ENCODE measurements at regions not wholly inside any gene's neighbourhood (a gene's known extent, or its start where the extent isn't known, plus 50 kb on each side); places are given as distances from the start of the nearest gene placed in this dataset.

- no peaks in the 10 kb centered on the region for H3K36me3 ChIP-seq (replicated peaks; ENCODE audit: insufficient read depth, low read depth)
- H3K4me2 ChIP-seq, result no peak overlapping the region
- WGBS (ENCODE audit: low lambda C conversion rate, missing lambda C conversion rate), result 82% methylated on average over 6 of the region's 6 CpGs
- no peak overlapping the region for H3K4me3 ChIP-seq
- no peak for DNase-seq (ENCODE audit: low spot score)
- TF ChIP-seq EZH2phosphoT487 (IDR thresholded peaks at IDR 0.05; ENCODE audit: low read depth, severe bottlenecking, unreplicated experiment) (no peak), CTCF (IDR thresholded peaks at IDR 0.05; ENCODE audit: poor library complexity) (no peak), EZH2 (IDR thresholded peaks at IDR 0.05; ENCODE audit: borderline replicate concordance) (no peak)
- no peak overlapping the region for H2AFZ ChIP-seq
- no peaks in the 10 kb centered on the region for H3K27me3 ChIP-seq
- H3K79me2 ChIP-seq, result no peaks in the 10 kb centered on the region
- no peak overlapping the region for H3K27ac ChIP-seq
- H4K20me1 ChIP-seq (ENCODE audit: insufficient read depth, poor library complexity, severe bottlenecking), result no peaks in the 10 kb centered on the region
- H3K9me3 ChIP-seq (ENCODE audit: low read depth), result no peaks in the 10 kb centered on the region
- no peaks in the 10 kb centered on the region for H3K9me2 ChIP-seq (replicated peaks; ENCODE audit: insufficient read depth)
- peaks cover 13% of the 10 kb centered on the region for H3K4me1 ChIP-seq (ENCODE audit: insufficient read depth)
Measured at GRCh38 chr13:50588491-50589130, 254.9 kb downstream of the DLEU7 start.

GRCh38 chr13:50589139-50589538 lies 254.4 kb downstream of the DLEU7 start:
- no peaks in the 10 kb centered on the region for H3K79me2 ChIP-seq
- no peaks in the 10 kb centered on the region for H4K20me1 ChIP-seq (ENCODE audit: insufficient read depth, poor library complexity, severe bottlenecking)
- H3K27me3 ChIP-seq, result no peaks in the 10 kb centered on the region
- H3K4me2 ChIP-seq, result no peak overlapping the region
- no peaks in the 10 kb centered on the region for H3K9me3 ChIP-seq (ENCODE audit: low read depth)
- no peaks in the 10 kb centered on the region for H3K9me2 ChIP-seq (replicated peaks; ENCODE audit: insufficient read depth)
- TF ChIP-seq CTCF (IDR thresholded peaks at IDR 0.05; ENCODE audit: poor library complexity) (no peak), EZH2phosphoT487 (IDR thresholded peaks at IDR 0.05; ENCODE audit: low read depth, severe bottlenecking, unreplicated experiment) (no peak), EZH2 (IDR thresholded peaks at IDR 0.05; ENCODE audit: borderline replicate concordance) (no peak)
- H3K27ac ChIP-seq, result no peak overlapping the region
- DNase-seq (ENCODE audit: low spot score), result peak; percentile 11
- H3K4me1 ChIP-seq (ENCODE audit: insufficient read depth), result peaks cover 15% of the 10 kb centered on the region
- H3K4me3 ChIP-seq, result no peak overlapping the region
- no peaks in the 10 kb centered on the region for H3K36me3 ChIP-seq (replicated peaks; ENCODE audit: insufficient read depth, low read depth)
- H2AFZ ChIP-seq, result no peak overlapping the region

GRCh38 chr13:50589651-50590054 lies 253.8 kb downstream of the DLEU7 start:
- WGBS (ENCODE audit: low lambda C conversion rate, missing lambda C conversion rate), result 62% methylated on average over 2 of the region's 2 CpGs
- TF ChIP-seq EZH2phosphoT487 (IDR thresholded peaks at IDR 0.05; ENCODE audit: low read depth, severe bottlenecking, unreplicated experiment) (no peak), CTCF (IDR thresholded peaks at IDR 0.05; ENCODE audit: poor library complexity) (no peak)
- no peak overlapping the region for H3K4me2 ChIP-seq

More at GRCh38 chr13:50589651-50590054, 253.8 kb downstream of the DLEU7 start:
- no peaks in the 10 kb centered on the region for H3K79me2 ChIP-seq
- H3K9me3 ChIP-seq (ENCODE audit: low read depth), result no peaks in the 10 kb centered on the region
- DNase-seq (ENCODE audit: low spot score), result peak; percentile 28
- H3K27ac ChIP-seq, result no peak overlapping the region
- H3K36me3 ChIP-seq (replicated peaks; ENCODE audit: insufficient read depth, low read depth), result no peaks in the 10 kb centered on the region
- H3K4me3 ChIP-seq, result no peak overlapping the region
- H3K9me2 ChIP-seq (replicated peaks; ENCODE audit: insufficient read depth), result no peaks in the 10 kb centered on the region
- no peaks in the 10 kb centered on the region for H3K27me3 ChIP-seq
- no peaks in the 10 kb centered on the region for H4K20me1 ChIP-seq (ENCODE audit: insufficient read depth, poor library complexity, severe bottlenecking)
- H3K4me1 ChIP-seq (ENCODE audit: insufficient read depth), result peaks cover 20% of the 10 kb centered on the region
- no peak overlapping the region for H2AFZ ChIP-seq

Data from hepatocyte (in vitro differentiated cells).